ENCODE measurements at regions not wholly inside any gene's neighbourhood (a gene's known extent, or its start where the extent isn't known, plus 50 kb on each side); places are given as distances from the start of the nearest gene placed in this dataset.

- TF ChIP-seq CHD7 (IDR thresholded peaks at IDR 0.05; ENCODE audit: insufficient replicate concordance, low read length) = no peak
- TF ChIP-seq BCL11A (IDR thresholded peaks at IDR 0.05; ENCODE audit: low read depth in 2 of 2, low read length in 2 of 2) = no peak
- TF ChIP-seq SUZ12 (IDR thresholded peaks at IDR 0.05; ENCODE audit: low read length) = no peak
- no peak for TF ChIP-seq TCF12 (IDR thresholded peaks at IDR 0.05; ENCODE audit: low read depth, low read length)
- TF ChIP-seq NRF1 (IDR thresholded peaks at IDR 0.05; ENCODE audit: low read depth, low read length) = no peak
- TF ChIP-seq MAFK (IDR thresholded peaks at IDR 0.05; ENCODE audit: low read depth, low read length) = no peak
- no peak for TF ChIP-seq SP2 (IDR thresholded peaks at IDR 0.05; ENCODE audit: low read length)
- TF ChIP-seq EGR1 (IDR thresholded peaks at IDR 0.05; ENCODE audit: borderline replicate concordance, low read depth, low read length) = no peak
Measured at GRCh38 chr2:16123421-16123820, 183.1 kb downstream of the MYCN start (continued).

Measured in H1 (cell line).